CD14-positive monocyte (primary cell): ENCODE measurements at regions not wholly inside any gene's neighbourhood (a gene's known extent, or its start where the extent isn't known, plus 50 kb on each side); places are given as distances from the start of the nearest gene placed in this dataset.

ENCODE experiments used
- DNase-seq, 3 donors: peaks; one replicate each; pipeline ENCODE4 v3.0.0-alpha.2; 2011 to 2022
- H2AFZ ChIP-seq: 2 replicates; pipeline ENCODE4 v1.6.0; 2012; ENCODE audit warnings: mild to moderate bottlenecking, low read depth, low read length, inconsistent platforms; ENCODE audit not compliant: insufficient read depth, poor library complexity, severe bottlenecking
- H3K27ac ChIP-seq, 2 donors: 1 replicate in 1 of 2; 2 replicates in 1 of 2; pipeline ENCODE4 v1.5.1; 2012 to 2013; ENCODE audit warnings: low read length in 2 of 2, control low read depth in 1 of 2, inconsistent platforms in 1 of 2, low read depth in 1 of 2, mild to moderate bottlenecking in 1 of 2
- H3K27me3 ChIP-seq, 2 donors: one replicate each; pipeline versions ENCODE4 v1.6.0 to v1.6.1; 2011 to 2013; ENCODE audit warnings: low read length in 2 of 2; ENCODE audit not compliant: control insufficient read depth in 2 of 2, insufficient read depth in 2 of 2
- H3K36me3 ChIP-seq, 2 donors: replicated peaks in 1 of 2; 1 replicate in 1 of 2; 2 replicates in 1 of 2; pipeline versions ENCODE4 v1.5.1 to v1.6.1; 2012 to 2013; ENCODE audit warnings: low read length in 2 of 2, control low read depth in 1 of 2, inconsistent platforms in 1 of 2, mild to moderate bottlenecking in 1 of 2; ENCODE audit not compliant: insufficient read depth in 2 of 2, control insufficient read depth in 1 of 2
- H3K4me1 ChIP-seq, 2 donors: 1 replicate in 1 of 2; 2 replicates in 1 of 2; pipeline versions ENCODE4 v1.5.1 to v1.6.1; 2012 to 2013; ENCODE audit warnings: low read length in 2 of 2, control low read depth in 1 of 2, inconsistent platforms in 1 of 2, mild to moderate bottlenecking in 1 of 2, moderate library complexity in 1 of 2; ENCODE audit not compliant: insufficient read depth in 2 of 2, control insufficient read depth in 1 of 2
- H3K4me2 ChIP-seq: replicated peaks from 2 replicates; pipeline ENCODE3; 2012; ENCODE audit warnings: low read length, moderate library complexity, mild to moderate bottlenecking; ENCODE audit not compliant: poor library complexity, severe bottlenecking; ENCODE audit errors: extremely low read depth
- H3K4me3 ChIP-seq, 3 experiments: fragments of 200-600 bp in 1 of 3; sonication (generic) in 1 of 3; replicated peaks in 1 of 3; 1 replicate in 2 of 3; 2 replicates in 1 of 3; pipeline ENCODE4 v1.5.1; 2011 to 2013; ENCODE audit warnings: low read length in 3 of 3, mild to moderate bottlenecking in 3 of 3, control low read depth in 2 of 3, low read depth in 2 of 3, inconsistent platforms in 1 of 3, moderate library complexity in 1 of 3
- H3K79me2 ChIP-seq: 2 replicates; pipeline ENCODE4 v1.6.0; 2012; ENCODE audit warnings: mild to moderate bottlenecking, control low read depth, inconsistent platforms, low read length, moderate library complexity; ENCODE audit not compliant: insufficient read depth
- H3K9ac ChIP-seq: 2 replicates; pipeline ENCODE4 v1.6.0; 2017; ENCODE audit warnings: low read length, mild to moderate bottlenecking; ENCODE audit not compliant: insufficient read depth, poor library complexity, severe bottlenecking
- H3K9me3 ChIP-seq, 2 donors: replicated peaks in 1 of 2; 1 replicate in 1 of 2; 2 replicates in 1 of 2; pipeline versions ENCODE4 v1.5.1 to v1.6.1; 2012 to 2013; ENCODE audit warnings: low read length in 2 of 2, control low read depth in 1 of 2; ENCODE audit not compliant: control insufficient read depth in 1 of 2, insufficient read depth in 1 of 2
- H4K20me1 ChIP-seq: 2 replicates; pipeline ENCODE4 v1.6.0; 2012; ENCODE audit warnings: mild to moderate bottlenecking, low read length, control low read depth, moderate library complexity; ENCODE audit not compliant: insufficient read depth
- H3K27ac Mint-ChIP-seq, 7 donors: one replicate each; pipeline ENCODE4 v1.8.0; 2020; ENCODE audit warnings: mild to moderate bottlenecking in 7 of 7, mixed read lengths in 7 of 7, moderate library complexity in 6 of 7, inconsistent platforms in 2 of 7
- H3K27me3 Mint-ChIP-seq, 3 donors: one replicate each; pipeline ENCODE4 v1.8.0; 2021 to 2022; ENCODE audit warnings: low read depth in 3 of 3, mild to moderate bottlenecking in 3 of 3, mixed read lengths in 3 of 3, moderate library complexity in 3 of 3, inconsistent platforms in 1 of 3
- H3K36me3 Mint-ChIP-seq, 2 donors: one replicate each; pipeline ENCODE4 v1.8.0; 2020; ENCODE audit warnings: mixed read lengths in 2 of 2, inconsistent platforms in 1 of 2, mild to moderate bottlenecking in 1 of 2
- H3K4me1 Mint-ChIP-seq: one replicate; pipeline ENCODE4 v1.8.0; 2020; ENCODE audit warnings: mild to moderate bottlenecking, mixed read lengths
- H3K4me3 Mint-ChIP-seq, 2 donors: one replicate each; pipeline ENCODE4 v1.8.0; 2020; ENCODE audit warnings: mild to moderate bottlenecking in 2 of 2, mixed read lengths in 2 of 2, moderate library complexity in 1 of 2
- H3K9me3 Mint-ChIP-seq, 7 donors: one replicate each; pipeline ENCODE4 v1.8.0; 2020 to 2022; ENCODE audit warnings: mixed read lengths in 7 of 7, mild to moderate bottlenecking in 6 of 7, moderate library complexity in 6 of 7, inconsistent platforms in 2 of 7
- WGBS: methylation state at CpG from one replicate; pipeline ENCODE4 v1.1.5; 2013; ENCODE audit warnings: missing lambda C conversion rate; ENCODE audit not compliant: insufficient coverage; 5-methylcytosine and 5-hydroxymethylcytosine counted together
- intact Hi-C, 2 donors: fragments of 100-400 bp; cut with micrococcal nuclease; formaldehyde crosslinking; loops; one replicate each; pipeline versions ENCODE4 v1.15.0 to v1.15.1; 2023
- TF ChIP-seq, protein P1 (sequence below): fragments of 200-600 bp; IDR thresholded peaks from one replicate; pipeline ENCODE4 v1.8.0; 2022; ENCODE audit warnings: antibody characterized with exemption, mild to moderate bottlenecking

GRCh38 chr22:34000879-34001526 is 80.7 kb upstream of the LARGE1 start:
- no peak overlapping the region for H3K9ac ChIP-seq
- peaks cover 2 to 39% (median 22%) of the 10 kb centered on the region in 7 donors for H3K9me3 Mint-ChIP-seq

DNA sequence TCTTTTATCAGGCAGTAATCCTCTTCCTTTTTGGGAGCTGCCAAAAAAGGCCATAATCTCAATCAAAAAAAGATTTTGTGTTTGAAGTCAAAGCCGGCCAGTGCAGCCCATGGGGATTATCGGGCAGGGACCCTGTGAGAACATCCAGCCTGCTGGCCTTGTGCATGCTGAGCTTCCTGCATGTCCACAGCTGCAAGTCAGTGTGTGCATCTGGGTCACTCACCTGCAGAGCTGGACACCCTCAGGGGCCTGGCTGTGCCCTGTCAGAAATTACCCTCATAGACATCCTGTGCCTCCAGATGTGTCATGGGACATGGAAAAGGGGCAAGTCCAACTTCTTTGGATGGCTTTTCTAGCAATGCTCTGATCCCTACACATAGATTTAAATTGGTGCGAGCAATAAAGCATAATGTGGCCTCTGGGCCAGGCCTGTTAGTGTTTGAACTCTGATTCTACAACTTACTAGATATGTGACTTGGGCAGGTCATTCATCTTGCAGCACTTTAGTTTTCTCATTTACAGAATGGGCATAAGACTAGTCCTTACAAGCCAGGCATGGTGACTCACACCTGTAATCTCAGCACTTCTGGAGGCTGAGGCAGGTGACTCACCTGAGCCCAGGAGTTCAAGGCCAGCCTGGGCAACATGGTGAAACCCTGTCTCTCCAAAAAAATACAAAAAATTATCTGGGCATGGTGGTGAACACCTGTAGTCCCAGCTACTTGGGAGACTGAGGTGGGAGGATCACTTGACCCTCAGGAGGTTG is 81.6 kb upstream of the LARGE1 start:
- H3K9me3 Mint-ChIP-seq = peaks cover 2 to 36% (median 22%) of the 10 kb centered on the region in 7 donors
- no peaks in the 10 kb centered on the region for H3K36me3 Mint-ChIP-seq
- Histone ChIP-seq H3K4me3 (no peak overlapping the region), H3K4me1 (no peaks in the 10 kb centered on the region), H3K27ac (no peak overlapping the region), H3K4me2 (no peak overlapping the region), H3K9ac (no peak overlapping the region), H3K27me3 (no peaks in the 10 kb centered on the region), H4K20me1 (no peaks in the 10 kb centered on the region), H3K9me3 (peaks cover 25 to 32% of the 10 kb centered on the region in 2 donors), H3K79me2 (no peaks in the 10 kb centered on the region), H3K36me3 (no peaks in the 10 kb centered on the region), H2AFZ (no peak overlapping the region)
- no peak for DNase-seq
- no peak overlapping the region for H3K4me3 Mint-ChIP-seq
- TF ChIP-seq, protein P1, sequence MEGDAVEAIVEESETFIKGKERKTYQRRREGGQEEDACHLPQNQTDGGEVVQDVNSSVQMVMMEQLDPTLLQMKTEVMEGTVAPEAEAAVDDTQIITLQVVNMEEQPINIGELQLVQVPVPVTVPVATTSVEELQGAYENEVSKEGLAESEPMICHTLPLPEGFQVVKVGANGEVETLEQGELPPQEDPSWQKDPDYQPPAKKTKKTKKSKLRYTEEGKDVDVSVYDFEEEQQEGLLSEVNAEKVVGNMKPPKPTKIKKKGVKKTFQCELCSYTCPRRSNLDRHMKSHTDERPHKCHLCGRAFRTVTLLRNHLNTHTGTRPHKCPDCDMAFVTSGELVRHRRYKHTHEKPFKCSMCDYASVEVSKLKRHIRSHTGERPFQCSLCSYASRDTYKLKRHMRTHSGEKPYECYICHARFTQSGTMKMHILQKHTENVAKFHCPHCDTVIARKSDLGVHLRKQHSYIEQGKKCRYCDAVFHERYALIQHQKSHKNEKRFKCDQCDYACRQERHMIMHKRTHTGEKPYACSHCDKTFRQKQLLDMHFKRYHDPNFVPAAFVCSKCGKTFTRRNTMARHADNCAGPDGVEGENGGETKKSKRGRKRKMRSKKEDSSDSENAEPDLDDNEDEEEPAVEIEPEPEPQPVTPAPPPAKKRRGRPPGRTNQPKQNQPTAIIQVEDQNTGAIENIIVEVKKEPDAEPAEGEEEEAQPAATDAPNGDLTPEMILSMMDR = no peak
- no peak overlapping the region for H3K27ac Mint-ChIP-seq
- intact Hi-C loops = no loop called here
- 94% methylated on average over 3 of the region's 3 CpGs for WGBS
- no peaks in the 10 kb centered on the region for H3K4me1 Mint-ChIP-seq
- peaks cover 0 to 3% (median 1%) of the 10 kb centered on the region in 3 donors for H3K27me3 Mint-ChIP-seq

More at GRCh38 chr22:34000879-34001526, 80.7 kb upstream of the LARGE1 start:
- Histone ChIP-seq H3K79me2 (no peaks in the 10 kb centered on the region), H3K4me3 (no peak overlapping the region), H3K27me3 (no peaks in the 10 kb centered on the region), H4K20me1 (no peaks in the 10 kb centered on the region), H3K36me3 (no peaks in the 10 kb centered on the region), H3K27ac (no peak overlapping the region), H3K9me3 (peaks cover 25 to 27% of the 10 kb centered on the region in 2 donors), H2AFZ (no peak overlapping the region), H3K4me1 (no peaks in the 10 kb centered on the region), H3K4me2 (no peak overlapping the region)
- H3K36me3 Mint-ChIP-seq = no peaks in the 10 kb centered on the region
- no peak overlapping the region for H3K27ac Mint-ChIP-seq
- no peak for DNase-seq
- H3K4me3 Mint-ChIP-seq = no peak overlapping the region
- TF ChIP-seq, protein P1 = no peak
- WGBS = 80% methylated on average over 1 of the region's 2 CpGs
- intact Hi-C loops = no loop called here
- peaks cover 0 to 3% (median 1%) of the 10 kb centered on the region in 3 donors for H3K27me3 Mint-ChIP-seq
- H3K4me1 Mint-ChIP-seq = no peaks in the 10 kb centered on the region
